HG02623 (cell line): ENCODE measurements at regions not wholly inside any gene's neighbourhood (a gene's known extent, or its start where the extent isn't known, plus 50 kb on each side); places are given as distances from the start of the nearest gene placed in this dataset.

Experiments
- ATAC-seq: cut with Tn5 transposase; IDR thresholded peaks from one replicate; pipeline ENCODE4 v1.9.1; 2021; ENCODE audit warnings: moderate library complexity; ENCODE audit not compliant: unreplicated experiment

- no peak for ATAC-seq
Observed at GRCh38 chr2:146950361-146950760, 894.5 kb upstream of the ACVR2A start.

GRCh38 chr2:146949400-146949799, 895.4 kb upstream of the ACVR2A start:
- no peak for ATAC-seq

- no peak for ATAC-seq
Observed at GRCh38 chr2:146944601-146945000, 900.2 kb upstream of the ACVR2A start.

- no peak for ATAC-seq
Observed at GRCh38 chr2:146939991-146940685, 904.7 kb upstream of the ACVR2A start.

GRCh38 chr2:146934921-146935320, 909.9 kb upstream of the ACVR2A start:
- no peak for ATAC-seq

GRCh38 chr2:146931109-146931508, 913.7 kb upstream of the ACVR2A start:
- no peak for ATAC-seq

- ATAC-seq: no peak
Observed at GRCh38 chr2:146927080-146927711, 917.6 kb upstream of the ACVR2A start.

GRCh38 chr2:146918280-146918679, 926.5 kb upstream of the ACVR2A start:
- no peak for ATAC-seq

- no peak for ATAC-seq
Observed at GRCh38 chr2:146917431-146918042, 927.3 kb upstream of the ACVR2A start.

- ATAC-seq: no peak
Observed at GRCh38 chr2:146916914-146917313, 927.9 kb upstream of the ACVR2A start.

GRCh38 chr2:146913476-146913875, 931.4 kb upstream of the ACVR2A start:
- ATAC-seq: no peak

- no peak for ATAC-seq
Observed at GRCh38 chr2:146912536-146912935, 932.3 kb upstream of the ACVR2A start.

- ATAC-seq: no peak
Observed at GRCh38 chr2:146908776-146909175, 936.1 kb upstream of the ACVR2A start.

- no peak for ATAC-seq
Observed at GRCh38 chr2:146898083-146898482, 946.7 kb upstream of the ACVR2A start.

GRCh38 chr2:146894514-146894913, 950.3 kb upstream of the ACVR2A start:
- no peak for ATAC-seq

GRCh38 chr2:146893500-146894041, 951.3 kb upstream of the ACVR2A start:
- no peak for ATAC-seq

- no peak for ATAC-seq
Observed at GRCh38 chr2:146890491-146890890, 954.3 kb upstream of the ACVR2A start.

- ATAC-seq: no peak
Observed at GRCh38 chr2:146879882-146880281, 964.9 kb upstream of the ACVR2A start.

- no peak for ATAC-seq
Observed at GRCh38 chr2:146874260-146874658, 970.6 kb upstream of the ACVR2A start.

- ATAC-seq: no peak
Observed at GRCh38 chr2:146873646-146874259, 971.1 kb upstream of the ACVR2A start.

GRCh38 chr2:146873056-146873455, 971.8 kb upstream of the ACVR2A start:
- ATAC-seq: no peak

GRCh38 chr2:146870691-146871090, 974.1 kb upstream of the ACVR2A start:
- no peak for ATAC-seq
